ENCODE measurements at regions not wholly inside any gene's neighbourhood (a gene's known extent, or its start where the extent isn't known, plus 50 kb on each side); places are given as distances from the start of the nearest gene placed in this dataset.

- TF ChIP-seq TBL1XR1 (IDR thresholded peaks at IDR 0.05; ENCODE audit: low read depth, low read length): no peak
- no peak for TF ChIP-seq LARP7 (IDR thresholded peaks at IDR 0.05)
- TF ChIP-seq ZNF622 (IDR thresholded peaks at IDR 0.05): no peak
- no peak for TF ChIP-seq HSF1 (IDR thresholded peaks at IDR 0.05; ENCODE audit: low read depth, low read length)
- no peak for TF ChIP-seq PRDM15 (CRISPR knock-in tag; IDR thresholded peaks at IDR 0.05)
- TF ChIP-seq RAD51 (IDR thresholded peaks at IDR 0.05): peak; percentile 82
- no peak for TF ChIP-seq RCOR1 (conservative IDR thresholded peaks at IDR 0.05; ENCODE audit: low read depth, low read length)
- TF ChIP-seq BCL3 (IDR thresholded peaks at IDR 0.05; ENCODE audit: borderline replicate concordance, insufficient read depth, low read depth, low read length, poor library complexity, severe bottlenecking): no peak
Observed at GRCh38 chr6:14635934-14636591, 518.5 kb downstream of the CD83 start (continued).

Measured in GM12878 (cell line).